ENCODE measurements at regions not wholly inside any gene's neighbourhood (a gene's known extent, or its start where the extent isn't known, plus 50 kb on each side); places are given as distances from the start of the nearest gene placed in this dataset.
"Not testable (repeated sequence)": the region's sequence is repeated elsewhere in the genome, so short reads cannot be mapped to it uniquely, and the experiment has no call there.

DNA sequence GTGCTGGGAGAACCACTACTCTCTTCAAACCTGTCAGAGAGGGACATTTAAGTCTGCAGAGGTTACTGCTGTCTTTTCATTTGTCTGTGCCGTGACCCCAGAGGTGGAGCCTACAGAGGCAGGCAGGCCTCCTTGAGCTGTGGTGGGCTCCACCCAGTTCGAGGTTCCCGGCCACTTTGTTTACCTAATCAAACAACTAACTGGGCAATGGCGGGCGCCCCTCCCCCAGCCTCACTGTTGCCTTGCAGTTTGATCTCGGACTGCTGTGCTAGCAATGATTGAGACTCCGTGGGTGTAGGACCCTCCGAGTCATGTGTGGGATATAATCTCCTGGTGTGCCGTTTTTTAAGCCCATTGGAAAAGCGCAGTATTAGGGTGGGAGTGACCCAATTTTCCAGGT is 69.0 kb upstream of the KLHL4 start:
- intact Hi-C loops (cut with DNase I); DNase-seq; ATAC-seq: not testable (repeated sequence)

DNA sequence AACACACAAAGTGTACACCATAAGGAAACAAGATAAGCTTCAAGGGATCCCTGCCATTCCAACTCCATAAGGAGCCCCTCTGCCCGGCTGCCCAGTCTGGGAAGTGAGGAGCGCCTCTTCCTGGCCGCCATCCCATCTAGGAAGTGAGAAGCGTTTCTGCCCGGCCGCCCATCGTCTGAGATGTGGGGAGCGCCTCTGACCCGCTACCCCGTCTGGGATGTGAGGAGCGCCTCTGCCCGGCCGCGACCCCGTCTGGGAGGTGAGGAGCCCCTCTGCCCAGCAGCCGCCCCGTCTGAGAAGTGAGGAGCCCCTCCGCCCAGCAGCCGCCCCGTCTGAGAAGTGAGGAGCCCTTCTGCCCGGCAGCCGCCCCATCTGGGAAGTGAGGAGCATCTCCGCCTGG is 51.8 kb upstream of the KLHL4 start:
- DNase-seq; ATAC-seq; intact Hi-C loops (cut with DNase I): not testable (repeated sequence)
